T1000 (cell line): ENCODE measurements at regions not wholly inside any gene's neighbourhood (a gene's known extent, or its start where the extent isn't known, plus 50 kb on each side); places are given as distances from the start of the nearest gene placed in this dataset.
"Not testable (repeated sequence)": the region's sequence is repeated elsewhere in the genome, so short reads cannot be mapped to it uniquely, and the experiment has no call there.

Experiments used
- DNase-seq: peaks from one replicate; lab custom pipeline; 2025; ENCODE audit warnings: mixed read lengths; lab: John Stamatoyannopoulos, UW

- DNase-seq, result no peak
Observed at GRCh38 chr7:12827920-12828319, 140.5 kb downstream of the ARL4A start.

GRCh38 chr7:12831024-12831423 lies 143.6 kb downstream of the ARL4A start:
- no peak for DNase-seq

- DNase-seq, result no peak
Observed at GRCh38 chr7:12833829-12834228, 146.4 kb downstream of the ARL4A start.

GRCh38 chr7:12834782-12835181 lies 147.3 kb downstream of the ARL4A start:
- DNase-seq, result no peak

- no peak for DNase-seq
Observed at GRCh38 chr7:12839508-12840153, 152.2 kb downstream of the ARL4A start.

- not testable (repeated sequence) for DNase-seq
Observed at GRCh38 chr7:12844732-12845131, 157.3 kb downstream of the ARL4A start.

GRCh38 chr7:12847001-12847400 lies 159.6 kb downstream of the ARL4A start:
- no peak for DNase-seq

GRCh38 chr7:12851142-12851541 lies 163.7 kb downstream of the ARL4A start:
- DNase-seq, result no peak

GRCh38 chr7:12851841-12852240 lies 164.4 kb downstream of the ARL4A start:
- no peak for DNase-seq

GRCh38 chr7:12855036-12855435 lies 167.6 kb downstream of the ARL4A start:
- DNase-seq, result no peak

GRCh38 chr7:12859761-12860160 lies 172.3 kb downstream of the ARL4A start:
- DNase-seq, result no peak

GRCh38 chr7:12861070-12861469 lies 173.6 kb downstream of the ARL4A start:
- no peak for DNase-seq

- DNase-seq, result no peak
Observed at GRCh38 chr7:12862146-12862545, 174.7 kb downstream of the ARL4A start.

GRCh38 chr7:12864470-12865046 lies 177.1 kb downstream of the ARL4A start:
- no peak for DNase-seq

GRCh38 chr7:12865593-12865992 lies 178.2 kb downstream of the ARL4A start:
- no peak for DNase-seq

GRCh38 chr7:12866207-12866606 lies 178.8 kb downstream of the ARL4A start:
- no peak for DNase-seq

- no peak for DNase-seq
Observed at GRCh38 chr7:12868027-12868426, 180.6 kb downstream of the ARL4A start.

GRCh38 chr7:12870219-12870618 lies 182.8 kb downstream of the ARL4A start:
- no peak for DNase-seq

GRCh38 chr7:12872487-12872886 lies 185.1 kb downstream of the ARL4A start:
- no peak for DNase-seq

- DNase-seq, result no peak
Observed at GRCh38 chr7:12873571-12873970, 186.1 kb downstream of the ARL4A start.

GRCh38 chr7:12879139-12879538 lies 191.7 kb downstream of the ARL4A start:
- DNase-seq, result no peak

GRCh38 chr7:12881712-12882111 lies 194.3 kb downstream of the ARL4A start:
- no peak for DNase-seq

GRCh38 chr7:12882710-12883109 lies 195.3 kb downstream of the ARL4A start:
- no peak for DNase-seq

GRCh38 chr7:12884033-12884432 lies 196.6 kb downstream of the ARL4A start:
- DNase-seq, result no peak
